ENCODE measurements at regions not wholly inside any gene's neighbourhood (a gene's known extent, or its start where the extent isn't known, plus 50 kb on each side); places are given as distances from the start of the nearest gene placed in this dataset.
"Not testable (repeated sequence)": the region's sequence is repeated elsewhere in the genome, so short reads cannot be mapped to it uniquely, and the experiment has no call there.

DNA sequence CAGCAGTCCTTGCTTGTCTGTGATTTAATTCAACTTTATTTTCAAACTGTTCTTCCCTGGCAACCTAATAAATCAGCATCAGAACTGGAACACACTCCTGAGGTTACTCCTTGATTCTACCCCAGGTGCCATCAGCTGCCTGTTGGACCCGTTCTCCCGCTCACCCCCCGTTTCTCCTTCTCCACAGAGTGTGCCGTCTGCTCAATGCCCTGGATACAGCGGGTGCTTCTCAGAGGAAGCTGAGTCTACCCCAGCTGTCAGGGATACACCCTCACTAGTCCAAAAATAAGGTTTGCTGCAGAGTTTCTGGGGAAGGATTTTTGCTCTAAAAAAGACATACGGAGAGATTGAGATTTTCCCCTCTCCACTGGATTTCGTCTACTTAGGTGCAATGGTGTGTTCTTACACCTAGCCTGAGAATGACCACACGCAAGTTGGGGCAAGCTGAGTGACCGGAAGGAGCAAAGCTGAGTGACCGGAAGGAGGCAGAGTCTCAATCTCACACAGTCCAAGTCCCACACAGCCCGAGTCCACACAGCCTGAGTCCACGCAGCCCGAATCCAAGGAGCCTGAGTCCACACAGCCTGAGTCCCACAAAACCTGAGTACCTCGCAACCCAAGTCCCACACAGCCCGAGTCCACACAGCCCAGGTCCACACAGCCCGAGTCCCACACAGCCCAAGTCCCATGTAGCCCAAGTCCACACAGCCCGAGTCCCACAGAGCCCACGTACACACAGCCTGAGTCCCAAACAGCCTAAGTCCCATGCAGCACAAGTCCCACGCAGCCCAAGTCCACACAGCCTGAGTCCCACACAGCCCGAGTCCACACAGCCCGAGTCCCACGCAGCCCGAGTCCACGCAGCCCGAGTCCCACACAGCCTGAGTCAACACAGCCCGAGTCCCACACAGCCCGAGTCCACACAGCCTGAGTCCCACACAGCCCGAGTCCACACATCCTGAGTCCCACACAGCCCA is 58.6 kb upstream of the DACT2 start:
- Histone ChIP-seq H4K12ac (ENCODE audit: low read depth, low read length) (no peak overlapping the region), H3K9ac (ENCODE audit: low read length) (no peak overlapping the region), H3K4ac (ENCODE audit: low read depth, low read length) (no peak overlapping the region), H3K4me1 (ENCODE audit: control insufficient read depth in 1 of 2, insufficient read depth in 2 of 2, low read length in 2 of 2) (no peaks in the 10 kb centered on the region), H3K23ac (ENCODE audit: low read length) (no peak overlapping the region), H3K18ac (ENCODE audit: low read length) (no peak overlapping the region), H3K79me2 (ENCODE audit: control insufficient read depth, insufficient read depth, low read length, poor library complexity) (no peaks in the 10 kb centered on the region), H2BK120ac (ENCODE audit: insufficient read depth, low read length, poor library complexity) (no peak overlapping the region), H2AFZ (ENCODE audit: insufficient read depth, low read length, poor library complexity) (no peak overlapping the region), H2AK5ac (ENCODE audit: low read length) (no peak overlapping the region), H4K8ac (ENCODE audit: low read depth, low read length) (no peak overlapping the region), H2BK5ac (ENCODE audit: low read depth, low read length, poor library complexity) (no peak overlapping the region), H3K9me3 (ENCODE audit: insufficient read depth, low read depth, low read length) (peaks cover 23% of the 10 kb centered on the region), H3K27ac (ENCODE audit: low read depth, low read length) (no peak overlapping the region), H3K79me1 (ENCODE audit: low read length) (no peaks in the 10 kb centered on the region), H3K4me3 (ENCODE audit: low read depth, low read length) (no peak overlapping the region), H3K36me3 (ENCODE audit: control insufficient read depth in 1 of 2, insufficient read depth in 2 of 2, low read length in 2 of 2) (no peaks in the 10 kb centered on the region), H2BK12ac (ENCODE audit: low read length) (no peak overlapping the region), H3K4me2 (ENCODE audit: low read length) (no peak overlapping the region), H3K14ac (ENCODE audit: low read length) (no peak overlapping the region), H3K27me3 (ENCODE audit: insufficient read depth, low read length) (no peaks in the 10 kb centered on the region), H4K91ac (ENCODE audit: low read depth, low read length) (no peak overlapping the region)
- DNase-seq, result no peak
- no CpG with 5 or more reads among the region's 28 CpGs for WGBS (ENCODE audit: extremely low coverage, insufficient coverage, insufficient read length)

DNA sequence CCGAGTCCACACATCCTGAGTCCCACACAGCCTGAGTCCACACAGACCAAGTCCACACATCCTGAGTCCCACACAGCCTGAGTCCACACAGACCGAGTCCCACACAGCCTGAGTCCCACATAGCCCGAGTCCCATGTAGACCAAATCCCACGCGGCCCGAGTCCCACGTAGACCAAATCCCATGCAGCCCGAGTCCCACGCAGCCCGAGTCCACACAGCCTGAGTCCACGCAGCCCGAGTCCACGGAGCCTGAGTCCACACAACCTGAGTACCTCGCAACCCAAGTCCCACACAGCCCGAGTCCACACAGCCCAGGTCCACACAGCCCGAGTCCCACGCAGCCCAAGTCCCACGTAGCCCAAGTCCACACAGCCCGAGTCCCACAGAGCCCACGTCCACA is 60.0 kb upstream of the DACT2 start:
- WGBS (ENCODE audit: extremely low coverage, insufficient coverage, insufficient read length), result no CpG with 5 or more reads among the region's 20 CpGs
- H3K9ac ChIP-seq (ENCODE audit: low read length); H2BK120ac ChIP-seq (ENCODE audit: insufficient read depth, low read length, poor library complexity); H3K4me3 ChIP-seq (ENCODE audit: low read depth, low read length); H2BK12ac ChIP-seq (ENCODE audit: low read length); H3K79me2 ChIP-seq (ENCODE audit: control insufficient read depth, insufficient read depth, low read length, poor library complexity); H2AK5ac ChIP-seq (ENCODE audit: low read length); H2BK5ac ChIP-seq (ENCODE audit: low read depth, low read length, poor library complexity); H3K14ac ChIP-seq (ENCODE audit: low read length); H2AFZ ChIP-seq (ENCODE audit: insufficient read depth, low read length, poor library complexity); DNase-seq; H3K27ac ChIP-seq (ENCODE audit: low read depth, low read length); H4K91ac ChIP-seq (ENCODE audit: low read depth, low read length); H3K23ac ChIP-seq (ENCODE audit: low read length); H3K18ac ChIP-seq (ENCODE audit: low read length); H3K36me3 ChIP-seq (ENCODE audit: control insufficient read depth in 1 of 2, insufficient read depth in 2 of 2, low read length in 2 of 2); H3K4ac ChIP-seq (ENCODE audit: low read depth, low read length); H4K12ac ChIP-seq (ENCODE audit: low read depth, low read length); H3K27me3 ChIP-seq (ENCODE audit: insufficient read depth, low read length); H3K79me1 ChIP-seq (ENCODE audit: low read length); H3K4me2 ChIP-seq (ENCODE audit: low read length); H3K4me1 ChIP-seq (ENCODE audit: control insufficient read depth in 1 of 2, insufficient read depth in 2 of 2, low read length in 2 of 2); H4K8ac ChIP-seq (ENCODE audit: low read depth, low read length): not testable (repeated sequence)
- H3K9me3 ChIP-seq (ENCODE audit: insufficient read depth, low read depth, low read length), result peaks cover 28% of the 10 kb centered on the region

DNA sequence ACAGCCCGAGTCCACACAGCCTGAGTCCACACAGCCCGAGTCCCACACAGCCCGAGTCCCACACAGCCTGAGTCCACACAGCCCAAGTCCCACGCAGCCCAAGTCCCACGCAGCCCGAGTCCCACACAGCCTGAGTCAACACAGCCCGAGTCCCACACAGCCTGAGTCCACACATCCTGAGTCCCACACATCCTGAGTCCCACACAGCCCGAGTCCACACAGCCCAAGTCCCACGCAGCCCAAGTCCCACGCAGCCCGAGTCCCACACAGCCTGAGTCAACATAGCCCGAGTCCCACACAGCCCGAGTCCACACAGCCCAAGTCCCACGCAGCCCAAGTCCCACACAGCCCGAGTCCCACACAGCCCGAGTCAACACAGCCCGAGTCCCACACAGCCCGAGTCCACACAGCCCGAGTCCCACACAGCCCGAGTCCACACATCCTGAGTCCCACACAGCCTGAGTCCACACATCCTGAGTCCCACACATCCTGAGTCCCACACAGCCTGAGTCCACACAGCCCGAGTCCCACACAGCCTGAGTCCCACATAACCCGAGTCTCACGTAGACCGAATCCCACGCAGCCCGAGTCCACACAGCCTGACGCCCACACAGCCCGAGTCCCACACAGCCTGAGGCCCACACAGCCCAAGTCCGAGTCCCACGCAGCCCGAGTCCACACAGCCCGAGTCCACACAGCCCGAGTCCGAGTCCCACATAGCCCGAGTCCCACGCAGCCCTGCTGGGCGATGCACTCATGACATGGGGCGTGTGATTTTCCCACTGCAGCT is 60.6 kb upstream of the SMOC2 start:
- H3K4me2 ChIP-seq (ENCODE audit: low read length); H4K91ac ChIP-seq (ENCODE audit: low read depth, low read length); H2BK120ac ChIP-seq (ENCODE audit: insufficient read depth, low read length, poor library complexity); H3K27me3 ChIP-seq (ENCODE audit: insufficient read depth, low read length); H3K23ac ChIP-seq (ENCODE audit: low read length); H2AFZ ChIP-seq (ENCODE audit: insufficient read depth, low read length, poor library complexity); H3K4me1 ChIP-seq (ENCODE audit: control insufficient read depth in 1 of 2, insufficient read depth in 2 of 2, low read length in 2 of 2); H3K18ac ChIP-seq (ENCODE audit: low read length); H3K79me2 ChIP-seq (ENCODE audit: control insufficient read depth, insufficient read depth, low read length, poor library complexity); H3K36me3 ChIP-seq (ENCODE audit: control insufficient read depth in 1 of 2, insufficient read depth in 2 of 2, low read length in 2 of 2); H3K27ac ChIP-seq (ENCODE audit: low read depth, low read length); H4K12ac ChIP-seq (ENCODE audit: low read depth, low read length); H3K4ac ChIP-seq (ENCODE audit: low read depth, low read length); DNase-seq; H2BK12ac ChIP-seq (ENCODE audit: low read length); H4K8ac ChIP-seq (ENCODE audit: low read depth, low read length); H2AK5ac ChIP-seq (ENCODE audit: low read length); H3K4me3 ChIP-seq (ENCODE audit: low read depth, low read length); H3K9ac ChIP-seq (ENCODE audit: low read length); H3K14ac ChIP-seq (ENCODE audit: low read length); H3K79me1 ChIP-seq (ENCODE audit: low read length); H2BK5ac ChIP-seq (ENCODE audit: low read depth, low read length, poor library complexity): not testable (repeated sequence)
- no CpG with 5 or more reads among the region's 38 CpGs for WGBS (ENCODE audit: extremely low coverage, insufficient coverage, insufficient read length)
- H3K9me3 ChIP-seq (ENCODE audit: insufficient read depth, low read depth, low read length), result peaks cover 28% of the 10 kb centered on the region

DNA sequence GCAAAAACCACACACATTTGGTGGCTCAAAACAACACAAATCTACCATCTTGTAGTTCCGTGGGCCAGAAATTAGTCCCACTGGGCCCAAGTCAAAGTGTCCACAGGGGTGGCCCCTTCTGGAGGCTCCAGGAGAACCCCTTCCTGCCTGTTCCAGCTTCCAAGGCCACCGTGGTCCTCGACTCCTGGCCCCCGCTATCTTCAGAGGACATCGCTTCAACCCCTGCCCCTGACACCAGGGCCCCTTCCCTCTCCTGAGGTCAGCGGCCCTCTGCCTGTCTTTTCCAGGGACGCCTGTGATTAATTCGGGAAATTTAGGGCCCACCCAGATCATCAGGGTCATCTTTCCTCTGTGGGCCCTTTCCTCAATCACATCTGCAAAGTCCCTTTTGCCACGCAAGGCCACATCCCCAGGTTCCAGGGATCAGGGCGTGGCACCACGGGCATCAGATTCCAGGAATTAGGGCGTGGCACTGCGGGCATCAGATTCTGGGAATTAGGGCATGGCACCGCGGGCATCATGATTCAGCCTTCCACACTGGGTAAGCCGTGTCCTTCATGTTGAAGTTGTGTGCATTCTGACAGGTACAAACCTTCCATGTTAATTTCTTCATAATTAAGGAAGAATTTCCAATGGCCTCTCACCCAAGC is 59.9 kb upstream of the SMOC2 start:
- Histone ChIP-seq H3K27me3 (ENCODE audit: insufficient read depth, low read length) (no peaks in the 10 kb centered on the region), H2AK5ac (ENCODE audit: low read length) (no peak overlapping the region), H3K4me1 (ENCODE audit: control insufficient read depth in 1 of 2, insufficient read depth in 2 of 2, low read length in 2 of 2) (no peaks in the 10 kb centered on the region), H4K8ac (ENCODE audit: low read depth, low read length) (no peak overlapping the region), H2AFZ (ENCODE audit: insufficient read depth, low read length, poor library complexity) (no peak overlapping the region), H3K4me2 (ENCODE audit: low read length) (no peak overlapping the region), H3K14ac (ENCODE audit: low read length) (no peak overlapping the region), H4K12ac (ENCODE audit: low read depth, low read length) (no peak overlapping the region), H2BK5ac (ENCODE audit: low read depth, low read length, poor library complexity) (no peak overlapping the region), H3K79me1 (ENCODE audit: low read length) (no peaks in the 10 kb centered on the region), H4K91ac (ENCODE audit: low read depth, low read length) (no peak overlapping the region), H2BK12ac (ENCODE audit: low read length) (no peak overlapping the region), H3K23ac (ENCODE audit: low read length) (no peak overlapping the region), H2BK120ac (ENCODE audit: insufficient read depth, low read length, poor library complexity) (no peak overlapping the region), H3K9ac (ENCODE audit: low read length) (no peak overlapping the region), H3K4me3 (ENCODE audit: low read depth, low read length) (no peak overlapping the region), H3K4ac (ENCODE audit: low read depth, low read length) (no peak overlapping the region), H3K36me3 (ENCODE audit: control insufficient read depth in 1 of 2, insufficient read depth in 2 of 2, low read length in 2 of 2) (no peaks in the 10 kb centered on the region), H3K79me2 (ENCODE audit: control insufficient read depth, insufficient read depth, low read length, poor library complexity) (no peaks in the 10 kb centered on the region), H3K9me3 (ENCODE audit: insufficient read depth, low read depth, low read length) (peaks cover 28% of the 10 kb centered on the region), H3K18ac (ENCODE audit: low read length) (no peak overlapping the region), H3K27ac (ENCODE audit: low read depth, low read length) (no peak overlapping the region)
- WGBS (ENCODE audit: extremely low coverage, insufficient coverage, insufficient read length), result no CpG with 5 or more reads among the region's 16 CpGs
- DNase-seq, result no peak
